ENCODE measurements at regions not wholly inside any gene's neighbourhood (a gene's known extent, or its start where the extent isn't known, plus 50 kb on each side); places are given as distances from the start of the nearest gene placed in this dataset.

GRCh38 chr22:48703265-48703941, 1124.3 kb downstream of the BRD1 start:
- no peak for DNase-seq

GRCh38 chr22:48702573-48703264, 1125.0 kb downstream of the BRD1 start:
- peak; percentile 82 for DNase-seq

DNA sequence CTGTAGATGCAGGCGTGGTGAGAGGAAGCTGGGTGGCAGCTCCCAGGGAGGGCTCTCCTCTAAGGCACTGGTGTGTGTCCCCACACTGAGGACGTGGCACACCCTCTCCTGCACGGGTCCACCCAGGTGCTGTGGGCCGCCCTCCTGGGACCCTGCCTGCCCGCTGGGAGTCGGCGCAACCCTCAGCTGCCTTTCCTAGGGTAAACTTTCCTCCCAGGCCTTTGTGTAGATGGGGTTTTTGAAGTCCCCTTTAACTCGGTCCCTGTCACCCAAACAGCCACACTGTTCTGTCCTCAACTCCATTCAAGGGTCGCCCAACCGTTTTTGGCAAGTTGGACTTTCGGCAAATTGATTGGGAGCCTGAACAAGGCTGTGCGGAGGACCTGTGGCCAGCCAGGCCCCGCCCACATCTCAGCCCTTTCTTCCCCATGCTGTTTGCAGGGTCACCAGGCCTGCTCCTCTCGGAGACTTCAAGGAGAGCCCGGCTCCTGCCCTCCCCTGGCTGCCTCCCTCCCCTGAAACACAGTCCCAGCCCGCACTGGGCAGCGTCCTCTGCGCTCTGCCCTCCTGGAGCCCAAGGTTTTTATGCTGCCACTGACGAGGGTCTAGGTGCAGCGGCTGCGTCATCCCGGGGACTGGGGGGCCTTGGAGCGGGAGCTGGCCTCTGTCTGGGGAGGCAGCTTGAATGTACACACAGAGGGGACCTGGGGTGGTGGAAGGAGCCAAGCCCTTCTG, 1126.2 kb downstream of the BRD1 start:
- DNase-seq, result no peak

- DNase-seq, result no peak
These were observed 1126.9 kb downstream of the BRD1 start for GRCh38 chr22:48700566-48701295.

GRCh38 chr22:48700180-48700565, 1127.5 kb downstream of the BRD1 start:
- no peak for DNase-seq

DNA sequence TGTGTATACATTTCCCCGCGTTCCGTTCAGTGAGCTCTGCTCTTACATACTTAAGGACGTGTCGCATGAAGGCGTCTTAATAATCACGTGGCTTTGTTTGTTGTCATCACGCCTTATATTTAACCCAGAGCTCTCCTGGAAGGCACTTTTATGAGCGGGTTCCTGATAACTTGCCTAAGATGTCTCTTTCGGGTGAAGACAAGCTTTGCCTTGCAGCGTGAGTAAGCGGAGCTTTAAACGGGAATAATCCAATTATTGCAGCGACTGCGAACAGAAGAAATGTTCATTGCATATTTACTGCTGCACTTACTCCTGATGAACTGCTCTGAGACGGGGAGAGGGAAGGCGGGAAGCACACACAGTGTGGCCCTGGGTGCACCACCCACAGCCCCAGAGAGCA, 1128.2 kb downstream of the BRD1 start:
- DNase-seq, result no peak

GRCh38 chr22:48698618-48699017, 1129.1 kb downstream of the BRD1 start:
- no peak for DNase-seq

- no peak for DNase-seq
These were observed 1129.9 kb downstream of the BRD1 start for GRCh38 chr22:48697694-48698276.

DNA sequence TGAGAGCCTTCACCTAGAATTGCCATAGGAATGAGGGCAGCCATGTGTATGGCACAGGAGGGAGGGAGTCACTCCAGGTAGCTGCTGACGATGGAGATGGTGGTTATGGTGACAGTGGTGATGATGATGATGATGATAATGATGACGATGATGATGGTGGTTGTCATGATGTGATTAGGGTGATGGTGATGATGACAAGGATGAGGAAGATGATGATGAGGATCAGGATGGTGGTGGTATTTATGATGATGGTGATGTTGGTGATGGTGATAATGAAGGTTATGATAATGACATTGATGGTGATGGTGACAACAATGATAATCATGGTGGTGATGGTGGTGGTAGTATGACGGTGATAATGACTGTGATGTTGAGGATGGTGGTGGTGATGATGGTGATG, 1130.5 kb downstream of the BRD1 start:
- no peak for DNase-seq

DNA sequence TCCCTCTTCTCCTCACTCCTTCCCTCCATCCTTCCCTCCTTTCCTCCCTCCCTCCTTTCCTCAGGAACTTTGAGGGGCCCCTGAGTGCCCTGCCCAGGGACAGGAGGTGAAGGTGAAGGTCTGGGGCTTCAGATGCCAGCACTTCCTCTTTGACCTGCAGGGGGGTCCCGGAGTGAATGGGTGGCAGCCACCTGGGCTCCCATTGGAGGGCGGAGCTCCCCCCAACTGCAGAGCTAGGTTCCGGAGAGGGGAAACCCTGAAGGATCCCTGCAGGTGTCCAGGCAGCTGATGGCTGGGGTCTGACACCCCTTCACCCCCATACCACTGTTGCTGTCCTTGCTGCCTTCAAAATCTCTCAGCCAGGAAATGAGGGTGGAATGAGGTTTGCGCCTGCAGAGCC, 1131.3 kb downstream of the BRD1 start:
- DNase-seq, result no peak

- no peak for DNase-seq
These were observed 1131.9 kb downstream of the BRD1 start for GRCh38 chr22:48695731-48696305.

DNA sequence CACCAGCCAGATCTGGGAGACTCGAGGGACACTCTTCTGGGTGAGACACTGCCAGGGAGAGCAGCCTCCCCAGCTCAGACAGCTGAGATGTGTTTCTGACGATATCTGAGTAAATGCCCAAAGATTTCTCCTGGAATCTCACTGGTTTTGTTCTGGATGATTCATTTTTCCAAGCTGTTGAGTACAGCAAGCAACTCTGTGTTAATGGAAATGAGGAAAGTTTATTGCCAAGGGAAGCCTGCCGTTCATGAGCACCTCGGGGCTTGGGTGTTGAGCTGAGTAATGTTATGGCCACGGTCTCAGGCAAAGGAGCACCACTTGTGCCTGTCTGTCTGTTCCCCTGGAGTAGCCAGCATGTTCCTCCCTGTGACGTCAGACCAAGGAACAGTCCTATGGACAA, 1132.4 kb downstream of the BRD1 start:
- DNase-seq, result no peak

GRCh38 chr22:48694296-48694883, 1133.3 kb downstream of the BRD1 start:
- no peak for DNase-seq

- DNase-seq, result no peak
These were observed 1134.1 kb downstream of the BRD1 start for GRCh38 chr22:48693377-48694135.

DNA sequence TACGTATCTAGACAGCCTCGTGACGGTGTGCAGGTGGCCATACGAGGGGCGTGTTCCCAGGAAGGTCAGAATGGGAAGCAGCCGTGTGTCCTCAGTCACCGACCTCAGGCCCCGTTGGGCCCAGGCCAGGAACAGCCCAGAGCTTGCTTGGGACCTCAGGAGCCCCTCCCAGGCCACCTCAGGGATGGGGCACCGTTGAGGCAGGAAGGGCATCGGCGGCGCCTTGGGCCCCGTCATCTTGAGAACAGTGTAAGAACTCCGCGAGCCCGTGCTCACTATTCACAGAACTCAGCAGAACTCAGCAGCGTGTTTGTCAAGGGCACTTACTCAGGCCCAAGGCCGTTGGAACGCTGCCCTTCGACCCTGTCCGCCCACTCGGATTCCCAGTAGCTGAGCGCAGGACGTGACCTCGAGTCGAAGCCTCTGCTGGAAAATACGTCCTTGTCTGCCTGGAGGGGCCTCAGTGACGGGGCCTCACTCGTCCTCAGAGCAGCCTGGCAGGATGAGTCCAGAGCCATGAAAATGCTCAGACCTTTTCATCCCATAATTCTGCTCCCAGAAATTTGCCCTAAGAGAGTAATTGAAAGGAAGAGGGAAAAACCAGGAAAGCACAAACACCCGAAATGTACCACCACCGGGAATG, 1134.8 kb downstream of the BRD1 start:
- DNase-seq, result no peak

DNA sequence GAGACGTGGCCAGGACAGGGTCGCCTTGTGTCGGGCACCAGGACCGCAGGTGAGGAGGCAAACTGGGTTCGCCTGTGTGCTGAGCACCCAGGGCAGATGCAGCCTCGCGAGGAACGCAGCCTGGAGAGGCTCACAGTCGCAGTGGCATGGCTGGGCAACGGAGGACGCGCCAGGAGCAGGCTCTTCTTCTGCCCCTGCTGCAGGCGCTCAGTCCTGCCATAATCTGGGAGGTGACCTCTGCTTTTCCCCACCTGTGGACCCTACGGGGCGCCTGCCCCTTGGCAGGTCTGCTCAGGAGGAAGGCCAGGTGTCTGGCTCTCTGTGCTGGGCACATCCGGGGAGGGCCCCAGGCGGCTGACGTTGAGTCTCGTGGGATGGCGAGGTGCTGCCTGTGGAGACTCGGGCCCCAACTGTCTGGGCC, 1136.2 kb downstream of the BRD1 start:
- no peak for DNase-seq

- no peak for DNase-seq
These were observed 1136.9 kb downstream of the BRD1 start for GRCh38 chr22:48690583-48691317.

GRCh38 chr22:48689206-48689605, 1138.5 kb downstream of the BRD1 start:
- DNase-seq, result no peak

DNA sequence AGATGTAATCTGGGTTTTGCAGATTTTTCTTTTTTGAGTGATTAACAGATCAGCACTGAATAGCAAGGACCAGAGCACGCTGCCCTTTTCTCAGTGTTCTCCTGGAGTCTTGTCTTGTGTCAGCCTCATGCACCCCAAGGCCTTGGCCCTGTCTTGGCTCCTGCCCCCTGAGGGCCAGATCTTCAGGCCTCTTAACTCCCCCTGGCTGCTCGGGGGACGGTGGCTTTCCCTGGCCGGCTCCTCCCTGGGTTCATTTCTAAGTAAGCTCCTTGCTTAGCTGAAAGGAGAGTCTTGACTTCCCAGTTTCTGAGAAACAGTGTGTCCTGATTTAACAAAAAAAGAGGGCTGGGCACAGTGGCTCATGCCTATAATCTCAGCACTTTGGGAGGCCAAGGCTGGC, 1139.3 kb downstream of the BRD1 start:
- no peak for DNase-seq

DNA sequence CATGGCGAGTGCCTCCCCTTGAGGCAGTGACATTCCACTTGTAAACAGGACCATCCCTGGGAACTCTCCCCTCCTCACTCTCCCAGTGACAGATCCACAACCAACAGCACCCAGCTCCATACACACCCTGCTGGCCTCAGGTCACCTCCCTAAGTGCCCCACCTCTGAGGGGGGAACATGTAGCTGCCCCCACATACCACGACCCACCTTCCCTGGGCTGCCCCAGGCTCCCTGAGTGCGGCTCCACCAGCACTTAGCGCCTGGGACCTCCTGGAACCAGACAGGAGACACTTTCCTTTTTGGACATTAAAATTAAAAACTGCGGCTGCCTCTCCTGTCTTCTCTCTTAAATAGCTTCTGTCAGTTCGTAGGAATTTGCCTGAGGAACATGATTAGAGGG, 1140.1 kb downstream of the BRD1 start:
- DNase-seq, result no peak

Data from hematopoietic multipotent progenitor cell treated with erythropoietin and hydrocortisone succinate and interleukin-3 and kit ligand, for 4 days (in vitro differentiated cells).